ENCODE measurements at regions not wholly inside any gene's neighbourhood (a gene's known extent, or its start where the extent isn't known, plus 50 kb on each side); places are given as distances from the start of the nearest gene placed in this dataset.

DNA sequence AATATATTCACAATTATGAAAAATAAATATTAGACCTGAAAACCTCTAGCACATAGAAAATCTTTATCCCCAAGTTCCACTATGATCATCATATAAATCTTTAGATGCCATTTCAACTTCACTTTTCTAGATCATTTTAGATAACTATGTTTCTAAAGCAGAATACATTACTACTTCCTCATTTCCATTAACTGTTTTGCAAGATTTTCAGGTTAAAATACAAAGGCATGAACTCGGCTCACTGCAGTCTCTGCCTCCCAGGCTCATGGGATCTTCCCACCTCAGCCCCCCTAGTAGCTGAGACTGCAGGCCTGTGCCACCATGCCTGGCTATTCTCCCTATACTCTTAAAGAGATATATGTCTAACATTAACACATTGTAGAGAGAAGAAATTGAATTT lies 1365.9 kb upstream of the AGA start:
- Histone ChIP-seq H3K27me3 (no peaks in the 10 kb centered on the region), H3K9me3 (no peaks in the 10 kb centered on the region), H3K4me3 (no peak overlapping the region), H3K36me3 (no peaks in the 10 kb centered on the region)
- DNase-seq, result no peak

DNA sequence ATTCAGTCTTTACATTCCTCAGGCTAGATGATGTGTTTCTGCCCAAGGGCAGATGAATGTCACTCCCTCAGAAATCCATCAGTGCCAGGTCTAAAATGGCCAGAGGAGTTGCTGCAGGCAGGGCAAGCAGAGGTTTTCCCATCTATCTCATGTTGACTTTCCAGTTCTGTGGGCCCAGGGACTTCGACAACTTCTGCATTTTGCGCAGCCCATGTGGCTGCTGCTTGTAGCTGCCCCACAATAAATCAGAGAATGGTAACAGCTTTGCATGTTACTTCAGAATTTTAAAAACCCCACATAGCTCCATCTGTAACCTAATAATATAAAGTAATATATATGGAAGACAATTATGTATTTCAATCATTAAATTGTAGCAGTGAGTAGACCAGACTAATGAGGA lies 1367.7 kb upstream of the AGA start:
- Histone ChIP-seq H3K27me3 (no peaks in the 10 kb centered on the region), H3K4me3 (no peak overlapping the region), H3K9me3 (no peaks in the 10 kb centered on the region), H3K36me3 (no peaks in the 10 kb centered on the region)
- DNase-seq, result no peak

DNA sequence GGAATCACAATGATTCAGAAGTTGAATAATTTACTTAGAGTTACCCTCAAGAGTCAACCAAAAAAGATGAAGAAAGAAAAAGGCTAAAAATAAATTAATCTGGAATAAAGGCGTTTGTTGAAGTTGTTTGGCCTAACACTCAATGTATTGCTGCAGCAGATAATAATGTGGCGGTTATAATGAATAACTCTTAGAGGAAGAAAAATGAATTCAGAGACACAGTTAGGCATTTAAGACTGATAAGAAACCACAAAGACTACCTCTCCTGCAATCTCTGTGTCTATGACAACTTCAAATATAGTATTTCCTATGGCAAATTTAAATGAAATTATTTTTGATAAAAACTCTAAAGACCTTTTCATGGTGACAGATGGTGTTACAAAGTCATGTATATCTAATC lies 1369.1 kb upstream of the AGA start:
- DNase-seq, result no peak
- no peaks in the 10 kb centered on the region for H3K36me3 ChIP-seq

DNA sequence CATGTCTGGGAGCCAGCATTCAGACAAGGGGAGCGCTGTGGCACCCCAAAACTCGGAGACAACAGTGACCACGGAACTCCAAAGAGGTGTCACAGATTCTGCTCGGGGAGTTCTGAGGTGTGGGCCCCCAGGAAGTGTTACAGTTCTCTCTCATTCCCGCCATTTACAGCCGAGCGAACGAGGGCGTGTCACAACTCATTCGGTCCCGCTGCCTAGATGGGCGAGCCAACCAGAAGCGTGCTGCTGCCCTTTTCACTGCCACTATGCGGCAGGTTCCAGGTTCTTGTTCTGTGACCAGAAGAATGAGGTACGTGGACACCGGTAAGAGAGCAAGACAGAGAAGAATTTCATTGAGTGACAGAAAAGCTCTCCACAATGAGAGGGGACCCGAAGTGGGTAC lies 1370.6 kb upstream of the AGA start:
- Histone ChIP-seq H3K4me3 (peak overlapping the region; percentile 13; the same call in 1 of the 2 replicates), H3K9me3 (no peaks in the 10 kb centered on the region), H3K36me3 (no peaks in the 10 kb centered on the region), H3K27me3 (no peaks in the 10 kb centered on the region)
- DNase-seq, result peak; percentile 18

More for the DNA sequence above, 1369.1 kb upstream of the AGA start:
- Histone ChIP-seq H3K9me3 (no peaks in the 10 kb centered on the region), H3K4me3 (no peak overlapping the region), H3K27me3 (no peaks in the 10 kb centered on the region)

DNA sequence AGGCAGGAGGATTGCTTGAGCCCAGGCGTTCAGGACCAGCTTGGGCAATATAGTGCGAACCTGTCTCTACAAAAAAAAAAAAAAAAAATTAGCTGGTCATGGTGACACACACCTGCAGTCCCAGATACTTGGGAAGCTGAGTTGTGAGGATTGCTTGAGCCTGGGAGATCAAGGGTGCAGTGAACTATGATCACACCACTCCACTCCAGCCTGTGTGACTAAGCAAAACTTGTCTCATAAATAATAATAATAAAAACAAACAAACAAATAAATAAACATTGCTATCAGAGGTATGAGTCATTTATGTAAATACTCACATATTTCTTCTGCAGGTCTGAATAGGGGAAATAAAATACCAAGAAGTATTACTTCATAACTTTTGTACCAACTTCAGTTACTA lies 1372.7 kb upstream of the AGA start:
- no peak for DNase-seq
- Histone ChIP-seq H3K36me3 (no peaks in the 10 kb centered on the region), H3K27me3 (no peaks in the 10 kb centered on the region), H3K9me3 (no peaks in the 10 kb centered on the region), H3K4me3 (no peak overlapping the region)

DNA sequence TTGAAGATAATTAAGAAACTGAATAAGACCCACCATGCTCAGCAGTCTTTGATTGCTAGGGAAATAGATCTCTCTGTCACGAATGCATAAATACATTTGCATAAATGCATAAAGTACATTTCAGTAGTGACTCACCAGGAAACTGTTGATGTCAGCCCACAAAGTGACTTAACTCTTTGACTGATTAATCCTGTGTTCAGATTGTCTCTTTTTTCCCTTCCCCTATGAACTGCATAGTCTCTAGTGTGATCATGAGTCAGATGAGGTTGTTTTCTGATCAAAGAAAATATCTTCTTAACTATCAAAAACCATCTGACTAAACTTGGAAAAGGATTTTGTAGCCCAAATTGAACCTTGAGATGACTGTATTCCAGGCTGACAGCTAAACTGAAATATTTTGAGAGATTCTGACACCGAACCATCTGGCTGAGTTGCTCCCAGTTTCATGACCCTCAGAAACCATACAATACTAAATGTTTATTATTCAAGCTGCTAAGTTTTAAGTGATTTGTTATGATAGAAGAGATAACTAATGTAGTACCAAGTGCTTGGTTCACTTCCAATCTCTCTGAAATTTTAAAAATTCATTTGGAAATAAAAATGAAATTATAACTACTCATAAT lies 1381.5 kb upstream of the AGA start:
- H3K4me3 ChIP-seq, result no peak overlapping the region
- no peaks in the 10 kb centered on the region for H3K36me3 ChIP-seq
- DNase-seq, result no peak
- no peaks in the 10 kb centered on the region for H3K9me3 ChIP-seq
- no peaks in the 10 kb centered on the region for H3K27me3 ChIP-seq

DNA sequence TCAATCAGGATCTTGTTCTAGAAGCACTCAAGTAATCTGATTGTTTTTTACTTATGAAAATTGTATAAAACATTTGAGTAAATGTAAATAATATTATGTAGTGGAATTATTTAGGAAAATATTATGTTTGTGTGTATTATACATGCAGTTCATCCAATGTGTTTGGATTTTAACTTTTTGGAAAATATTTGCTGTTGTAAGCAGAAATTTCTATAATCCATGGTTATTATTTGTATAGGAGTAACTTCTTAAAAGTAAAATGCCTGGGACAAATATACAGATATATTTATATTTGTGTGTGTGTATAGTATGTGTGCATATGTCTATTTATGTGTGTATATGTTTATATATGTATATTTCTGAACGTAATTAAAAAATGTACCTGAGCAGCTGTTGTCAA lies 1394.6 kb upstream of the AGA start:
- no peaks in the 10 kb centered on the region for H3K36me3 ChIP-seq
- no peak overlapping the region for H3K4me3 ChIP-seq
- H3K27me3 ChIP-seq, result no peaks in the 10 kb centered on the region
- no peak for DNase-seq
- H3K9me3 ChIP-seq, result no peaks in the 10 kb centered on the region

DNA sequence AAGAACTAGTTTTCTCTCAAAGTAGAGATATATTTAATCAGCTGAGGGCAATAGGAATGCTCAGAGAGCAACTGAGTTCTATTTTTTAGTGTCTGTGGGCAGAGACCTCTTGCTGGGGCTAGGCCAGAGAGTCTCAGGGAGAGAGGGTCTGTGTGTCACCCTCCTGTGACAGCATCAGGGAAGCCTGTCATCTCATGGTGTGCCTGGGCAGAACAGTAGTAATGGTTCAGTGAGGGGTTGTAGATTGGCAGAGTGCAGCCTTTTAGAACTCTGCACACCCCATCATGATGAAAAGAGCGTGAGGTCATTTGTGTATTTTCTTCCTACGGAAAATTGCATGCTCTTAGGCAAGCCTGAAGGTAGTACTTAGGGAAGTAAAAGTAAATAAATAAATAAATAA lies 1396.5 kb upstream of the AGA start:
- Histone ChIP-seq H3K36me3 (no peaks in the 10 kb centered on the region), H3K9me3 (no peaks in the 10 kb centered on the region), H3K4me3 (no peak overlapping the region), H3K27me3 (no peaks in the 10 kb centered on the region)
- DNase-seq, result no peak

DNA sequence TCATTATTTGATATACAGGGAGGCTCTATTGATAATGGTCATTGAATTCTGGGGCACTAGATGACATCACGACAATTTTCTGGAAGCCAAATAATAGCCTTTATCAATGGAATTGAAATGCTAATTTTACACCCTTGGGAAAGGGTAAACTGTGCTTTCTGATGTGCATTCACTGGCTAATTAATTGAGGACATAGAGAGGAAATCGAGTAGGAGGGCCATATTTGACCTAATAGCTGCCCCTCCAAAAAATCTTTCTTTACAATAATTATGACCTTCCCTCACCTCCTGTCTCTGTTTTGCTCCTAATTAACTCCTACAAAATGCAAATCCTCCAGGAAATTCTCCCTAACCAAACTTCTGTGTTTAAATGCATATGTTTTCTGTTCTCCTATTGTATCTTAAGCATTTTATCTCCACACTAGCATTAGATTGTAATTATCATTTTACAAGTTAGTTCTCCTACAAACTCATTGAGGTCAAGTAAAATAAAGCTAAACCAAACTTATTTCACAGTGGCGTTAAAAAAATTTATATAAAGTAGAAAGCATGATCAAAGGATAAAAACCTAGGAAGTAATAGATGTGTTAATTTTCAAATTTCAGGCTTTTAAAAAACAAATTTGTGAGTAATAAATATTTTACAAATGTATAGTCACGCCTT lies 1414.0 kb upstream of the AGA start:
- no peaks in the 10 kb centered on the region for H3K27me3 ChIP-seq
- H3K36me3 ChIP-seq, result no peaks in the 10 kb centered on the region
- H3K9me3 ChIP-seq, result no peaks in the 10 kb centered on the region
- no peak for DNase-seq
- H3K4me3 ChIP-seq, result no peak overlapping the region

DNA sequence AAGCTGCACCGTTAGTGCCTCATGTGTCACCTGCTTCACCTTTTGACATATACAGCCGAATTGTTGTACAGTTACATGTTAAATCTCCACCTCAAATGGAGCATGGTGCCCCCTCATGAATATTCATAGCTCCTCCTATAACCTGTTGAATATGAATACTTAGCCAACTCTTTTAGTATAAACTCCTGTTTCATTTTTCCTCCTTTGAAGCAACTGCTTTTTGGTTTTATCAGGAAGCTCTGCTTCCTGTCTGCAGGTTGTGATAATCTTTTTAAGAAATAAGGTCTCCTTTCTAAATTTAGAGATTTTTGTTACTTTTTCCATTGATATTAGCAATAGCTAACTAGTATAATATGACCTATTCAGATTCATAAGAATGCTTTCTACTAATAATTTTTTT lies 1429.2 kb upstream of the AGA start:
- Histone ChIP-seq H3K36me3 (no peaks in the 10 kb centered on the region), H3K27me3 (no peaks in the 10 kb centered on the region), H3K9me3 (no peaks in the 10 kb centered on the region), H3K4me3 (no peak overlapping the region)
- DNase-seq, result no peak

DNA sequence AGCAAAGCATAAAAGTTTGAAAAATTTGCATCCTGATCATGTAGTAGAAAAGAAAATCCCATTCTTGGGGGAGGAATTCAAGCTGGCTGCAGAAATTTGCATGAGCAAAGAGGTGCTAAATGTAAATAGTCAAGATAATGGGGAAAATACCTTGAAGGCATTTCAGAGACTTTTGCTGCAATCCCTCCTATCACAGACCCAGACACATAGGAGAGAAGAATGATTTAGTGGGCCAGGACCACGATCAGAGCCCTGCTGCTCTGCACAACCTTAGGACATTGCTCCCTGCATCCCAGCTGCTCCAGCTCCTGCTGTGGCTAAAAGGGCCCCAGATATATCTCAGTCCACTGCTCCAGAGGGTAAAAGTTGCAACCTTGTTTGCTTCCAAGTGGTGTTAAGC lies 1439.7 kb upstream of the AGA start:
- H3K27me3 ChIP-seq, result no peaks in the 10 kb centered on the region
- H3K9me3 ChIP-seq, result no peaks in the 10 kb centered on the region
- no peaks in the 10 kb centered on the region for H3K36me3 ChIP-seq
- no peak for DNase-seq
- no peak overlapping the region for H3K4me3 ChIP-seq

DNA sequence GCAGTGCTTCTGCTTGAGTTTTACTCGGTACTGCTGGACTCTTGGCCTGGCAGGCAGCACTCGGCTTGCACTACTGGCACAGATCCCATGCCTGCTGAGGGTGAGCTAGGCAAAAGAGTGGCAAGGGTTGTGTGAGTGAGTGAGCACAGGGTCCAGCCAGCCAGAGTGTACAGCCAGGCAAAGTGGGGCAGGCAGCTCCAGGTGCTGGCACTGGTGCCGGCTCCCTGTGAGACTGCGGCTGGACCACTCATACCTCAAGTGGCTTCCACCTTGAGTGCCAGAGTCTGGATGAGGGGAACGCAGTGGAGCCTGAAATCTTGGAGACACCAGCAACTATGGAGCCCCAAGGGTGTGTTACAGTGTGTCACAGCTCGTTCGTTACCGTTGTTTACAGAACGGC lies 1451.9 kb upstream of the AGA start:
- Histone ChIP-seq H3K27me3 (no peaks in the 10 kb centered on the region), H3K9me3 (no peaks in the 10 kb centered on the region), H3K4me3 (no peak overlapping the region), H3K36me3 (no peaks in the 10 kb centered on the region)
- DNase-seq, result no peak

DNA sequence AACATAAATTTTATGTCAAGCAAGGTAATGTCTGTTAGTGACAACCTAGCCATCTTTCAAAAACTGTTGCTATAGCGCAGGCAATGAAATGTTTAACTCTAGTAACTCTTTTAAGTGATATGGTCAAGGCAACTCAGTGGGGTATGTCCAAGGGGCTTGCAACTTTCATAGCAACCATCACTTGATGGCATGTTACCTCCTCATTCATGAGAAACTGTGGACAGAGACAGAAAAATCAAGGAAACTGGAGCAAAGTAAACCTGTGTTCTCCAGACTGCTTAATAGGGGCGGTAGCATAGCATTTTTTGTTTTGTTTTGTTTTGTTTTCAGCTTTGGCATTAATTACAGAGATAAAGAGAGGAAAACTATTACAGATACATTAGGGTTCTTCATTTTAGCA lies 1456.8 kb upstream of the AGA start:
- H3K9me3 ChIP-seq, result no peaks in the 10 kb centered on the region
- no peak for DNase-seq
- no peaks in the 10 kb centered on the region for H3K27me3 ChIP-seq

DNA sequence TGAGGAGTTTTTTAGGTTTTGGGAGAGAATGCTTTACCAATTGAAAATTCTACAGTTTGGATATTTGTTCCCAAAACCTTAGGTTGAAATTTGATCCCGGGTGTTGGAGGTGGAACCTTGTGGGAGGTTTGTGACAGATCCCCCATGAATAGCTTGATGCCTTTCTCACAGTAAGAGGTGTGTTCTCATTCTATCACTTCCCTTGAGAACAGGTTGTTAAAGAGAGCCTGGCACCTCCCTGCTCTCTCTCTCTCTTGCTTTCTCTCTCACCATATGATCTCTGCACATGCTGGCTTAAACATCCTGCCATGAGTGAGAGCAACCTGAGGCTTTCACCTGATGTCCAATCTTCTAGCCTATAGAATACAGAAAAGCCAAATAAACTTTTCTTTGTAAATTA lies 1475.5 kb upstream of the AGA start:
- Histone ChIP-seq H3K4me3 (no peak overlapping the region), H3K36me3 (no peaks in the 10 kb centered on the region), H3K27me3 (no peaks in the 10 kb centered on the region), H3K9me3 (no peaks in the 10 kb centered on the region)
- DNase-seq, result no peak

More for the DNA sequence above, 1456.8 kb upstream of the AGA start:
- Histone ChIP-seq H3K4me3 (no peak overlapping the region), H3K36me3 (no peaks in the 10 kb centered on the region)

DNA sequence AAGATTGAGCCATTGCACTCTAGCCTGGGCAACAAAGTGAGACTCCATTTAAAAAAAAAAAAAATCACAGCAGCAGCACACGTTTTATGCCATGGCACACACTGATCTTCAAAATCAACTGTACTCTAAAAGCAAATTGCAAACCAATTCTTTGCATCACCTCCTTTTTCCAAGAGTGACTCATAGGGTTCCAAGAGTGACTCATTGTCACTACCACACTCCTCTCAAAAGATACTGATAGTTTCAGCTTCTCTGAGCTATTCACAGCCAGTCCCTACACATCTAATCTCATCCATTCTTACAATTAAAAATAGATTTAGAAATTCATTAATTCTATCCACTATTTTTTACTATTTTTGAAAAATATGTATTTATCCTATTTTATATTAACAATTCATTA lies 1494.9 kb upstream of the AGA start:
- no peaks in the 10 kb centered on the region for H3K9me3 ChIP-seq
- H3K4me3 ChIP-seq, result no peak overlapping the region
- no peak for DNase-seq
- H3K27me3 ChIP-seq, result no peaks in the 10 kb centered on the region
- H3K36me3 ChIP-seq, result no peaks in the 10 kb centered on the region

DNA sequence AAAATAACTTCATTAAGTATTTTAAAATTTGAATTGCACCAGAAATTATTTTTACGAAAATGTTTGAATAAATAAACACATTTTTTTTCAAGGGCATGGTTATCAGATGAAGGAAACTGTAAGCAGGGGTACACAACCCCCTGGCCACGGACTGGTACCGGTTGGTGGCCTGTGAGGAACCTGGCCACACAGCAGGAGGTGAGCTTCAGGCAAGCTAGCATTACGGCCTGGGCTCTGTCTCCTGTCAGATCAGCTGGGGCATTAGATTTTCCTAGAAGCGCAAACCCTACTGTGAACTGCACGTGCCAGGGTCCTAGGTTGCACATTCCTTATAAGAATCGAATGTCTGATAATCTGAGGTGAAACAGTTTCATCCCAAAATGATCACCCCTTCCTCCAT lies 1499.7 kb upstream of the AGA start:
- Histone ChIP-seq H3K36me3 (no peaks in the 10 kb centered on the region), H3K27me3 (no peaks in the 10 kb centered on the region), H3K9me3 (no peaks in the 10 kb centered on the region), H3K4me3 (no peak overlapping the region)
- no peak for DNase-seq

DNA sequence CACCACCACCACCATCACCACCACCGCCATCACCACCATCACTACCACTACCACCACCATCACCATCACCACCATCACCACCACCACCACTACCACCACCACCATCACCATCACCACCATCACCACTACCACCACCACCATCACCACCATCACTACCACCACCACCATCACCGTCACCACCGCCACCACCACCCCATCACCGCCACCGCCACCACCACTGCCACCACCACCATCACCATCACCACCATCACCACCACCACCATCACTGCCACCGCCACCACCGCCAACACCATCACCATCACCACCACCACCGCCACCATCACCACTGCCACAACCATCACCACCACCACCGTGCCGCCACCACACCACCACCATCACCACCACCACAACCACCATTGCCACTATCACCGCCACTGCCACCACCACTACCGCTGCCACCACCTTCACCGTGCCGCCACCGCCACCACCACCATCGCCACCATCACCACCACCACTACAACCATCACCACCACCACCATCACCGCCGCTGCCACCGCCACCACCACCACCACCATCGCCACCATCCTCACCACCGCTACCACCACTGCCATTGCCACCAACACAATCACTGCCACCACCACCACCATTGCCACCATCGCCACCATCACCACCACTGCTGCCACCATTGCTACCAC lies 1511.3 kb upstream of the AGA start:
- H3K27me3 ChIP-seq, result no peaks in the 10 kb centered on the region
- H3K4me3 ChIP-seq, result no peak overlapping the region
- H3K9me3 ChIP-seq, result no peaks in the 10 kb centered on the region
- no peak for DNase-seq
- H3K36me3 ChIP-seq, result no peaks in the 10 kb centered on the region

DNA sequence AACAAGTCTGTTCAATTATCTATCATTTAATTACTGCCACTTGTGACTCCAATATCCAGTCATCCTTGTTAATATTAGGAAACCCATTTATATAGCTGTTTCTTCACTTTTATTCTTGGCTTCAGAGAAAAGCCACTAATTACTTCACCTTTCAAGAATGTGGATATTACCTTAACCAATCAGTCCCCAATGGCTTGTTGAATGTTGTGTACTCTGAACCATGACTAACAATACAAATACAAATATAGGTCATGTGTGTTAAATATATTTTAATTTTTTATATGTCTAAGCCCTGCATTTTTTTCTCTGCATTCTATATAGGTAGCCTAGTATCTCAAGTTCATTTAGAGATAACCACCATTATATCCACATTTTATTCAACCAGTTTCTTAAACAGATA lies 1513.4 kb upstream of the AGA start:
- no peaks in the 10 kb centered on the region for H3K36me3 ChIP-seq
- no peak for DNase-seq
- H3K27me3 ChIP-seq, result no peaks in the 10 kb centered on the region
- H3K4me3 ChIP-seq, result no peak overlapping the region
- no peaks in the 10 kb centered on the region for H3K9me3 ChIP-seq

Measured in MG63 (cell line).